Gastroesophageal sphincter (tissue), 3 donors: ENCODE measurements at regions not wholly inside any gene's neighbourhood (a gene's known extent, or its start where the extent isn't known, plus 50 kb on each side); places are given as distances from the start of the nearest gene placed in this dataset.

Experiments
- POLR2A ChIP-seq, 2 donors: fragments of 450-650 bp; IDR thresholded peaks; one replicate each; pipeline ENCODE4 v1.6.1; 2017; ENCODE audit warnings: antibody characterized with exemption in 2 of 2, mild to moderate bottlenecking in 2 of 2, moderate library complexity in 1 of 2
- POLR2AphosphoS5 ChIP-seq: sonication (generic); formaldehyde crosslinking; IDR thresholded peaks from one replicate; pipeline ENCODE4 v1.6.1; 2017; ENCODE audit warnings: antibody characterized with exemption
- TF ChIP-seq, protein P1 (sequence below), 4 experiments: fragments of 200-600 bp in 2 of 4; fragments of 450-650 bp in 2 of 4; sonication (generic) in 1 of 4; IDR thresholded peaks; one replicate each; pipeline ENCODE4 v1.5.1; 2017 to 2019; ENCODE audit warnings: antibody characterized with exemption in 4 of 4, mild to moderate bottlenecking in 2 of 4, moderate library complexity in 2 of 4

DNA sequence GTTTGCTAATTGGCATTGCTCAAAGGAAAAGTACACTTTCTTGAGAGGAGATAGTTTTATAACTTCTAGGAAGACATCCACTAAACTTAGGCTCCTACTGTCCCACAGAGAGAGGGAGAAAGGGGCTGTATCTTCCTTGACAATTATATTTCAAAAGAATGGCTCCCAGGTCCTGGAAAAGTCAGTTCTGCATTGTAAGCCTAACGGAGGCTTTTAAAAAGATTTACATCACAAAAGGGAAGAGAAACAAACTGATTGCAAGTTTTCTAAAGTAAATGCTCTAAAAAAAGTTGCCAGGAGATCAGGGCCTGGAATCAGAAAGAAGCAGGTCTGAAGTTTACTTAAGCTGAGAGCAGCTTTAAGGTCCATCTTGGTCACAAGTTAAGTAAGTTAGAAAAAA is 839.5 kb downstream of the FRK start:
- no peak for TF ChIP-seq POLR2A (IDR thresholded peaks at IDR 0.05)
- TF ChIP-seq, protein P1, sequence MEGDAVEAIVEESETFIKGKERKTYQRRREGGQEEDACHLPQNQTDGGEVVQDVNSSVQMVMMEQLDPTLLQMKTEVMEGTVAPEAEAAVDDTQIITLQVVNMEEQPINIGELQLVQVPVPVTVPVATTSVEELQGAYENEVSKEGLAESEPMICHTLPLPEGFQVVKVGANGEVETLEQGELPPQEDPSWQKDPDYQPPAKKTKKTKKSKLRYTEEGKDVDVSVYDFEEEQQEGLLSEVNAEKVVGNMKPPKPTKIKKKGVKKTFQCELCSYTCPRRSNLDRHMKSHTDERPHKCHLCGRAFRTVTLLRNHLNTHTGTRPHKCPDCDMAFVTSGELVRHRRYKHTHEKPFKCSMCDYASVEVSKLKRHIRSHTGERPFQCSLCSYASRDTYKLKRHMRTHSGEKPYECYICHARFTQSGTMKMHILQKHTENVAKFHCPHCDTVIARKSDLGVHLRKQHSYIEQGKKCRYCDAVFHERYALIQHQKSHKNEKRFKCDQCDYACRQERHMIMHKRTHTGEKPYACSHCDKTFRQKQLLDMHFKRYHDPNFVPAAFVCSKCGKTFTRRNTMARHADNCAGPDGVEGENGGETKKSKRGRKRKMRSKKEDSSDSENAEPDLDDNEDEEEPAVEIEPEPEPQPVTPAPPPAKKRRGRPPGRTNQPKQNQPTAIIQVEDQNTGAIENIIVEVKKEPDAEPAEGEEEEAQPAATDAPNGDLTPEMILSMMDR (IDR thresholded peaks at IDR 0.05) = no peak
- TF ChIP-seq POLR2AphosphoS5 = no peak
